ENCODE measurements at regions not wholly inside any gene's neighbourhood (a gene's known extent, or its start where the extent isn't known, plus 50 kb on each side); places are given as distances from the start of the nearest gene placed in this dataset.

DNA sequence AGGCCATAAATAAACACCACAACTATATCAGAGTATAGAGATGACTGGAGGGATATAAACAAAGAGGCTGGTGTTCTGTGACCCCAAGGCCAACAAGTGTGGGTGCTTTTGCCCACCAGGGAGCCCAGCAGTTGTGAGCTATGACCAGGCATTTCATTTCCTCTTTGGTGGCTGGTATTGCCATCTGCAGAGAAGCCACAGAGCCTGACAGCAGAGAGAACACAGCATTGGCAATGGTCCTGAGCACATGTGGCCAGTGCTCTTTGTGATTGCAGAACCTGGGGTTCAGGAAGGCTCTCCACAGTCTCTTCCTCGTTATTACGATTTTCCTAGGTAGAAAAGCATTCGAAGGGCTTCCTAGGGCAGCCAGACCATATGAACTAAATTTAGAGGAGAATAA, 112.3 kb downstream of the TM2D1 start:
- TF ChIP-seq, protein P1, sequence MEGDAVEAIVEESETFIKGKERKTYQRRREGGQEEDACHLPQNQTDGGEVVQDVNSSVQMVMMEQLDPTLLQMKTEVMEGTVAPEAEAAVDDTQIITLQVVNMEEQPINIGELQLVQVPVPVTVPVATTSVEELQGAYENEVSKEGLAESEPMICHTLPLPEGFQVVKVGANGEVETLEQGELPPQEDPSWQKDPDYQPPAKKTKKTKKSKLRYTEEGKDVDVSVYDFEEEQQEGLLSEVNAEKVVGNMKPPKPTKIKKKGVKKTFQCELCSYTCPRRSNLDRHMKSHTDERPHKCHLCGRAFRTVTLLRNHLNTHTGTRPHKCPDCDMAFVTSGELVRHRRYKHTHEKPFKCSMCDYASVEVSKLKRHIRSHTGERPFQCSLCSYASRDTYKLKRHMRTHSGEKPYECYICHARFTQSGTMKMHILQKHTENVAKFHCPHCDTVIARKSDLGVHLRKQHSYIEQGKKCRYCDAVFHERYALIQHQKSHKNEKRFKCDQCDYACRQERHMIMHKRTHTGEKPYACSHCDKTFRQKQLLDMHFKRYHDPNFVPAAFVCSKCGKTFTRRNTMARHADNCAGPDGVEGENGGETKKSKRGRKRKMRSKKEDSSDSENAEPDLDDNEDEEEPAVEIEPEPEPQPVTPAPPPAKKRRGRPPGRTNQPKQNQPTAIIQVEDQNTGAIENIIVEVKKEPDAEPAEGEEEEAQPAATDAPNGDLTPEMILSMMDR (IDR thresholded peaks at IDR 0.05; ENCODE audit: control insufficient read depth, insufficient read depth, low read depth, low read length, missing control alignments), result no peak
- H3K4me3 ChIP-seq (ENCODE audit: control insufficient read depth, low read depth, low read length), result no peak overlapping the region
- DNase-seq (ENCODE audit: low read depth), result no peak

DNA sequence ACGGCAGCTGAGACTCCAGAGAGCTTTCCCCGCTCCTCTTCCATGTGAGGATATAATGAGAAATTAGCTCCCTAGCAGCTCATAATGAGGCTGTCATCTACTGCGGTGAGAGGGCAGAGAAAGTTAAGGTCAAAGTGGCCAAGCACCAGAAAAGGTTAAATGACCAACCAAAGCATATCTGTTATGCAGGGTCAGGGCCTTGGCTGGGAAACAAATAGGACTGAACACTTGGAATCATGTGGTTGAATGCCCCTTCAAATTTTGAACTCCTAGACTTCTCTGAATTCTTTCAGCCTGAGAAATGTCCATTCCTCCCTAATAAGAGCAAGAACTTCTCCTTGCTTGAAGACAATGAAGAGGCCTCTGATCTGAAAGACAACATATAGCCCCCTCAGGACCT, 115.9 kb downstream of the TM2D1 start:
- DNase-seq (ENCODE audit: low read depth), result no peak
- H3K4me3 ChIP-seq (ENCODE audit: control insufficient read depth, low read depth, low read length), result no peak overlapping the region
- TF ChIP-seq, protein P1 (IDR thresholded peaks at IDR 0.05; ENCODE audit: control insufficient read depth, insufficient read depth, low read depth, low read length, missing control alignments), result no peak

DNA sequence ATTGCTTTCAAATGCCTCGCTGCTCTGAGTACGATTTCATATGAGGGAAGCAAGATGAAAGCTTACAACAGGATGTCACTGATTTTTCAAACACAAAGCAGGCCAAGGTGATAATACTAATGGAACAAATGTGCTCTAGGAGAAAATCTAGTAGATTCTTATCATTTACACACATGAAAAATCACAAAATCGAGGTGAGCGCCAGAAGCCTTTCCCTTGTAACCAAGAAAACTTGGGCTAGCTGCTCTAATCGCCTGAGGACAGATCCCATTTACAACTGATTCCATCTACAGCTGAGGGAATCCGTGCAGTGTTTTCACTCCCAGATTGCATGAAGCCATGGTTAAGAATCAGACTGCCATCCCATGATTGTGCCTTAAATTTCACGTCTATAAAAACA, 117.5 kb downstream of the TM2D1 start:
- no peak overlapping the region for H3K4me3 ChIP-seq (ENCODE audit: control insufficient read depth, low read depth, low read length)
- DNase-seq (ENCODE audit: low read depth), result no peak
- TF ChIP-seq, protein P1 (IDR thresholded peaks at IDR 0.05; ENCODE audit: control insufficient read depth, insufficient read depth, low read depth, low read length, missing control alignments), result no peak

DNA sequence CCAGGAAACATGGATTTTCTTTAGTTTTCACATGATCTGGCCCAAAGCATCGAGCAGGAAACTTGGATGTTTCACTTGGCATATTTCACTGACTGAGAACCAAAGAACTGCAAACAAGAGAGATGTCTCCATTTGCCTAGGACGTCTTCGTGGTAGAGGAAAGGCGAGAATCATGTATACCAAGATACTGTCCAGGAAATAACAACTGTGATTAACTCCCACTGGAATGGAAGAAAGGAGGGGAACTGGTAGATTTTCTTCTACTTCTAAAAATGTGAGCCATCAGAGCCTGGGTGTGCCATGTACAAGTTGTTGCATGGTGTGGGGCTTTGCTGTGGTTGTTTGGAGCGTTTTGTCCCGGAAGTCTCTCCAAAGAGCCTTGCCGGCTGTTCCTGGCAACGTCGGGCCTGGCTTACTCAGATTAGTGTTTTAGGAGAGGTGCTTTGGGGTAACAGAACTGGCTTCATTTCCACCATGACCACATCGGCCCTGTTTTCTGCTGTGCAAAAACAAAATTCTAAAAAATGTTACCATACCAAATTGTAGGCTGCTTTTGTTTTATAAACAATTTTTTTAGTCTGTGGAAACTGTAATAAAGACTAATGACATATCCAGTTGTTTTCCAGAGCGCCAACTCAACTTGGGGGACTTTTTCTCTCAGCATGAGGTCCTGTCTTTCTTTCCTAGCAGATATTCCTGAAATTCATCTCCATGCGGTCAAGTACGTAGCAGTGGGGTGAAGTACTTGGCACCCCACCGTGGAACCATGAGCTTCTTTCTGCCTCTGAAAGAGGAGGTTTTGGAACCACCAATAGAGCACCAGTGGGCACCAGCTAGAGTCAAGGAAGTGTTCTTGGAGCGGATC, 118.3 kb downstream of the TM2D1 start:
- TF ChIP-seq, protein P1 (IDR thresholded peaks at IDR 0.05; ENCODE audit: control insufficient read depth, insufficient read depth, low read depth, low read length, missing control alignments), result no peak
- H3K4me3 ChIP-seq (ENCODE audit: control insufficient read depth, low read depth, low read length), result no peak overlapping the region
- no peak for DNase-seq (ENCODE audit: low read depth)

DNA sequence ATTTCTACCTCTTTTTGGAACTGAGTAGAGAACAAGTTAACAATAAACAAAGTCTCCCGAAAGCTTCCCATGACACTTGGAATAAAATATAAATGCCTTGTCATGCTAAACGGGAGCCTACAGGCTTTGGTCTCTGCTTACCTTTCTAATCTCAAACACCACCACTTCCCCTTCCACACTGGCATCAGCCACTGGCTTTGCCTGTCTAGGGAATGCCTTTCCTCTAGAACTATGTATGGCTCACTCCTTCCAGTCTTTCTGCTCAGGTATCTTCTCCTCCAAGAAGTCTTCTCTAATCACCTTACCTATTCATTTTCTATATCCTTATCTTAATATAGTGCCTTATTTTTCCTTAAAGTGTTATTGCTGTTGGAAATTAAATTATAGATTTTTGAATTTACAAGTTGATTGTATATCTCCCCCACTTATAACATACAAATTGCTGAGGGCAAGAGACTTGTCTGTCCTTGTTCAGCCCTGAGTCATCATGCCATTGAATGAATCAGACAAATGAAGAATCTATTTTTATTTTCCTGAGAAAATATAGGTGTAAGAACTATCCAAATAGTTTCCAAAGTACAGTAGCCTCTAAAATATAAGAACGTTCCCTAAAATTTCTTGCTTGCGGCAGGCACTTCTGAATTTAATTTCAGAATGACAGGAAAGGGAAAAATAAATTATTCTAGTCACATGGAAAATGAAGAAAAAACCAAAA, 119.2 kb downstream of the TM2D1 start:
- TF ChIP-seq, protein P1 (IDR thresholded peaks at IDR 0.05; ENCODE audit: control insufficient read depth, insufficient read depth, low read depth, low read length, missing control alignments), result no peak
- DNase-seq (ENCODE audit: low read depth), result peak; percentile 8

DNA sequence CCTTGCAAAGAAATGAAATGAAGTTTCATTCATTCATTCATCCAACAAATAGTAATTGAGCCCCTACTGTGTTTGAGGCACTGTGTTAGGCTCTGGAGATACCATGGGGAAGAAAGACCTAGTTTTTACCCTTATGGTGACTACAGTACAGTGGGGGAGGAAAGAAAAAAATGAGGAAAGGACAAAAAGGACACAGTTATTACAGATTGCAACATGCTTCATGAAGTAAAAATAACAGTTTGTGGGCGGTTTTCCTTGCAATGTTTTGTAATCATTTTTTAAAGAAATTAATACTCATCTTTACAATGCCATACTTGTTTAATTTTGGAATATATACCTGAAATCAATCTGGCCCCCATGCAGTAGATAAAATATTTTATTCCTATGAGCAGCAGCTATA, 120.3 kb downstream of the TM2D1 start:
- no peak for DNase-seq (ENCODE audit: low read depth)
- TF ChIP-seq, protein P1 (IDR thresholded peaks at IDR 0.05; ENCODE audit: control insufficient read depth, insufficient read depth, low read depth, low read length, missing control alignments), result no peak
- H3K4me3 ChIP-seq (ENCODE audit: control insufficient read depth, low read depth, low read length), result no peak overlapping the region

More for the DNA sequence above, 119.2 kb downstream of the TM2D1 start:
- no peak overlapping the region for H3K4me3 ChIP-seq (ENCODE audit: control insufficient read depth, low read depth, low read length)

Data from AG09309 (cell line).